ENCODE measurements at regions not wholly inside any gene's neighbourhood (a gene's known extent, or its start where the extent isn't known, plus 50 kb on each side); places are given as distances from the start of the nearest gene placed in this dataset.

DNA sequence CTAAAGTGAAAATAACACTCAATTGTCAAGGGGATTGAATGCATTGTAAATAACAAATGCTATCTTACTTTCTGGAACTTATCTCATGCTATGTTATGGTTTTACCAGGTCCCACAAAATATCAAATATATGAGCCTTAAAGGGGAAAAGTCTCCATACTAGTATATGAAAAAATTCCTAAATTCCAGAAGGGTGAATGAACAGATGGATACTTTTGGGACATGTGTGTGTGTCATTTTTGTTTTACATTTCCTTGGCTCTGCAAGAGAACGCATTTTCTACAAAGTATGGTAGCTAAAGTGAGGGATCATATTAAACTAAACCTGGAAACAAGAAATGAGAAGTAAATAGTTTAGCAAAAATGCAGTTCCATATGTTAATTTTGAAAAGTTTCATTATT is 682.8 kb downstream of the INHBA start:
- TF ChIP-seq, protein P1, sequence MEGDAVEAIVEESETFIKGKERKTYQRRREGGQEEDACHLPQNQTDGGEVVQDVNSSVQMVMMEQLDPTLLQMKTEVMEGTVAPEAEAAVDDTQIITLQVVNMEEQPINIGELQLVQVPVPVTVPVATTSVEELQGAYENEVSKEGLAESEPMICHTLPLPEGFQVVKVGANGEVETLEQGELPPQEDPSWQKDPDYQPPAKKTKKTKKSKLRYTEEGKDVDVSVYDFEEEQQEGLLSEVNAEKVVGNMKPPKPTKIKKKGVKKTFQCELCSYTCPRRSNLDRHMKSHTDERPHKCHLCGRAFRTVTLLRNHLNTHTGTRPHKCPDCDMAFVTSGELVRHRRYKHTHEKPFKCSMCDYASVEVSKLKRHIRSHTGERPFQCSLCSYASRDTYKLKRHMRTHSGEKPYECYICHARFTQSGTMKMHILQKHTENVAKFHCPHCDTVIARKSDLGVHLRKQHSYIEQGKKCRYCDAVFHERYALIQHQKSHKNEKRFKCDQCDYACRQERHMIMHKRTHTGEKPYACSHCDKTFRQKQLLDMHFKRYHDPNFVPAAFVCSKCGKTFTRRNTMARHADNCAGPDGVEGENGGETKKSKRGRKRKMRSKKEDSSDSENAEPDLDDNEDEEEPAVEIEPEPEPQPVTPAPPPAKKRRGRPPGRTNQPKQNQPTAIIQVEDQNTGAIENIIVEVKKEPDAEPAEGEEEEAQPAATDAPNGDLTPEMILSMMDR (IDR thresholded peaks at IDR 0.05; ENCODE audit: poor library complexity, severe bottlenecking) = no peak

DNA sequence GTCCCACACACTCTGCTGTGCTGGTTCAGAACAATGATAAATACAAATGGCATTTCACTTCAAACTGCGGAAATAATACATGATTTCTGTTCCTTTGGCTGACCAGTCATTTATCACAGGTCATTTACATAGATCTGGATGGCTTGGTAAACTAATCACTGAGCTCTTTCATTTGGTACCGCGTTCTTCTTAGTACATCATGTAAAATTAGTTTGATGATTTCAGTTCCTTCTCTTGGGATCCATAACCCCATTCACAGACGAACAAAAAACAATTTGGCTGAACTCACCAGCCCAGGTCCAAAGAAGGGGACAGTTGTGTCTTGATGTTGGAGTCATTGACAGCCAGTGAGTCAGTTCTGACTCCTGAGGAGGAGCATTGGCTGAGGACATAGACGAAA is 689.8 kb downstream of the INHBA start:
- no peak overlapping the region for H3K27ac ChIP-seq (ENCODE audit: poor library complexity, severe bottlenecking)
- H3K27me3 ChIP-seq (ENCODE audit: insufficient read depth, poor library complexity, severe bottlenecking) = no peaks in the 10 kb centered on the region
- H3K36me3 ChIP-seq (ENCODE audit: low read depth) = no peaks in the 10 kb centered on the region
- H3K4me3 ChIP-seq (ENCODE audit: severe bottlenecking) = no peak overlapping the region
- no peaks in the 10 kb centered on the region for H3K9me3 ChIP-seq (ENCODE audit: severe bottlenecking)
- no peak for ATAC-seq (ENCODE audit: low read depth)
- H3K4me1 ChIP-seq (ENCODE audit: insufficient read depth, poor library complexity, severe bottlenecking) = no peaks in the 10 kb centered on the region
- TF ChIP-seq, protein P1 (IDR thresholded peaks at IDR 0.05; ENCODE audit: poor library complexity, severe bottlenecking) = no peak
- no peak for DNase-seq (ENCODE audit: low spot score)

More for the DNA sequence above, 682.8 kb downstream of the INHBA start:
- H3K9me3 ChIP-seq (ENCODE audit: severe bottlenecking) = no peaks in the 10 kb centered on the region
- H3K27ac ChIP-seq (ENCODE audit: poor library complexity, severe bottlenecking) = no peak overlapping the region
- DNase-seq (ENCODE audit: low spot score) (no peak), ATAC-seq (ENCODE audit: low read depth) (no peak)
- no peak overlapping the region for H3K4me3 ChIP-seq (ENCODE audit: severe bottlenecking)
- no peaks in the 10 kb centered on the region for H3K27me3 ChIP-seq (ENCODE audit: insufficient read depth, poor library complexity, severe bottlenecking)
- H3K4me1 ChIP-seq (ENCODE audit: insufficient read depth, poor library complexity, severe bottlenecking) = no peaks in the 10 kb centered on the region
- 0 out of 2 replicates have a peak, but pooled peaks cover 4% of the 10 kb centered on the region for H3K36me3 ChIP-seq (ENCODE audit: low read depth)

DNA sequence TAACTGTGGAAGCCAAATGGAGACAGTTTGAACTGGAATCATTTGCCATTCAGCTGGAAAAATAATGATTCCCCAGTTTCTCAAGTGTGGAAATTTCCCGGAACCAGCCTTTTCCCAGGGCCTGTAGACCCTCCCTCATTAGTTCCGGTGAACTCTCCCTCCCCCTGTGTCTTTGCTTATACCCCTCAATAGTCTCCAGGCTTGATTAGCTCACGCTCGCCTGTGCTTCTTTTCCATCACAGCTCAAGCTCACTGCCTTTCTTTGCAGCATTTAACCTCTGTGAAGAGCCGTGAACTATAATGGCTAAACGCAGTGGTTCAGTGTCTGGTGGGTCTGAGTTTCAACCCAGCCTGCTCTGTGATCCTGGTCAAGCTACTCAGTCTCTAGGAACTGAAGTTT is 690.8 kb downstream of the INHBA start:
- Histone ChIP-seq H3K9me3 (ENCODE audit: severe bottlenecking) (no peaks in the 10 kb centered on the region), H3K27ac (ENCODE audit: poor library complexity, severe bottlenecking) (no peak overlapping the region), H3K27me3 (ENCODE audit: insufficient read depth, poor library complexity, severe bottlenecking) (no peaks in the 10 kb centered on the region), H3K4me1 (ENCODE audit: insufficient read depth, poor library complexity, severe bottlenecking) (peaks cover 6% of the 10 kb centered on the region), H3K36me3 (ENCODE audit: low read depth) (no peaks in the 10 kb centered on the region), H3K4me3 (ENCODE audit: severe bottlenecking) (no peak overlapping the region)
- DNase-seq (ENCODE audit: low spot score) (no peak), ATAC-seq (ENCODE audit: low read depth) (no peak)
- TF ChIP-seq, protein P1 (IDR thresholded peaks at IDR 0.05; ENCODE audit: poor library complexity, severe bottlenecking) = no peak

GRCh38 chr7:41010967-41011366 is 691.9 kb downstream of the INHBA start:
- DNase-seq (ENCODE audit: low spot score) (no peak), ATAC-seq (ENCODE audit: low read depth) (no peak)
- TF ChIP-seq, protein P1 (IDR thresholded peaks at IDR 0.05; ENCODE audit: poor library complexity, severe bottlenecking) = no peak
- H3K4me1 ChIP-seq (ENCODE audit: insufficient read depth, poor library complexity, severe bottlenecking) = peaks cover 16% of the 10 kb centered on the region
- no peak overlapping the region for H3K27ac ChIP-seq (ENCODE audit: poor library complexity, severe bottlenecking)
- H3K4me3 ChIP-seq (ENCODE audit: severe bottlenecking) = no peak overlapping the region
- H3K27me3 ChIP-seq (ENCODE audit: insufficient read depth, poor library complexity, severe bottlenecking) = no peaks in the 10 kb centered on the region
- H3K36me3 ChIP-seq (ENCODE audit: low read depth) = no peaks in the 10 kb centered on the region
- H3K9me3 ChIP-seq (ENCODE audit: severe bottlenecking) = no peaks in the 10 kb centered on the region

GRCh38 chr7:41010418-41010817 is 692.5 kb downstream of the INHBA start:
- no peaks in the 10 kb centered on the region for H3K9me3 ChIP-seq (ENCODE audit: severe bottlenecking)
- peaks cover 22% of the 10 kb centered on the region for H3K4me1 ChIP-seq (ENCODE audit: insufficient read depth, poor library complexity, severe bottlenecking)
- H3K27me3 ChIP-seq (ENCODE audit: insufficient read depth, poor library complexity, severe bottlenecking) = no peaks in the 10 kb centered on the region
- H3K27ac ChIP-seq (ENCODE audit: poor library complexity, severe bottlenecking) = no peak overlapping the region
- TF ChIP-seq, protein P1 (IDR thresholded peaks at IDR 0.05; ENCODE audit: poor library complexity, severe bottlenecking) = no peak
- H3K4me3 ChIP-seq (ENCODE audit: severe bottlenecking) = no peak overlapping the region
- DNase-seq (ENCODE audit: low spot score) (no peak), ATAC-seq (ENCODE audit: low read depth) (no peak)
- no peaks in the 10 kb centered on the region for H3K36me3 ChIP-seq (ENCODE audit: low read depth)
